ENCODE measurements at regions not wholly inside any gene's neighbourhood (a gene's known extent, or its start where the extent isn't known, plus 50 kb on each side); places are given as distances from the start of the nearest gene placed in this dataset.
"Not testable (repeated sequence)": the region's sequence is repeated elsewhere in the genome, so short reads cannot be mapped to it uniquely, and the experiment has no call there.

DNA sequence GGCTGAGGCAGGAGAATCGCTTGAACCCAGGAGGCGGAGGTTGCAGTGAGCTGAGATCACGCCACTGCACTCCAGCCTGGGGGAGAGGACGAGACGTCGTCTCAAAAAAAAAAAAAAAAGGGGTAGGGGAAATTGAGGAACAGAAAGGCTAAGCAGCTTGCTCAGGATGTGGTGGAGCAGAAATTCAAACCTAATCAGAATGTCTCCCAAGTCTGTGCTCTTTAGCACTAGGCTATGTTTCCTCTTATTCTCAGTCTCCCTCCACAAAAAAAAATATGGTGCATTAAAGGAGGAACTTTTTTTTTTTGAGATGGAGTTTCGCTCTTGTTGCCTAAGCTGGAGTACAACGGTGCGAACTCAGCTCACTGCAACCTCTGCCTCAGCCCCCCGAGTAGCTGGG is 114.2 kb downstream of the SLC16A1 start:
- TF ChIP-seq, protein P1, sequence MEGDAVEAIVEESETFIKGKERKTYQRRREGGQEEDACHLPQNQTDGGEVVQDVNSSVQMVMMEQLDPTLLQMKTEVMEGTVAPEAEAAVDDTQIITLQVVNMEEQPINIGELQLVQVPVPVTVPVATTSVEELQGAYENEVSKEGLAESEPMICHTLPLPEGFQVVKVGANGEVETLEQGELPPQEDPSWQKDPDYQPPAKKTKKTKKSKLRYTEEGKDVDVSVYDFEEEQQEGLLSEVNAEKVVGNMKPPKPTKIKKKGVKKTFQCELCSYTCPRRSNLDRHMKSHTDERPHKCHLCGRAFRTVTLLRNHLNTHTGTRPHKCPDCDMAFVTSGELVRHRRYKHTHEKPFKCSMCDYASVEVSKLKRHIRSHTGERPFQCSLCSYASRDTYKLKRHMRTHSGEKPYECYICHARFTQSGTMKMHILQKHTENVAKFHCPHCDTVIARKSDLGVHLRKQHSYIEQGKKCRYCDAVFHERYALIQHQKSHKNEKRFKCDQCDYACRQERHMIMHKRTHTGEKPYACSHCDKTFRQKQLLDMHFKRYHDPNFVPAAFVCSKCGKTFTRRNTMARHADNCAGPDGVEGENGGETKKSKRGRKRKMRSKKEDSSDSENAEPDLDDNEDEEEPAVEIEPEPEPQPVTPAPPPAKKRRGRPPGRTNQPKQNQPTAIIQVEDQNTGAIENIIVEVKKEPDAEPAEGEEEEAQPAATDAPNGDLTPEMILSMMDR (IDR thresholded peaks at IDR 0.05; ENCODE audit: low read depth, low read length), result no peak
- H3K4me3 ChIP-seq (replicated peaks in 1 of 2; ENCODE audit: low read depth in 2 of 2, low read length in 2 of 2), result no peak overlapping the region
- no peak for DNase-seq (ENCODE audit: low read depth in 2 of 2)

- TF ChIP-seq, protein P1 (IDR thresholded peaks at IDR 0.05; ENCODE audit: low read depth, low read length), result no peak
- H3K4me3 ChIP-seq (replicated peaks in 1 of 2; ENCODE audit: low read depth in 2 of 2, low read length in 2 of 2), result no peak overlapping the region
- peak in 1 of 2 donors; percentile 16 for DNase-seq (ENCODE audit: low read depth in 2 of 2)
These were observed 115.1 kb downstream of the SLC16A1 start for GRCh38 chr1:112840631-112841624.

- no peak for DNase-seq (ENCODE audit: low read depth in 2 of 2)
- TF ChIP-seq, protein P1 (IDR thresholded peaks at IDR 0.05; ENCODE audit: low read depth, low read length), result no peak
- H3K4me3 ChIP-seq (replicated peaks in 1 of 2; ENCODE audit: low read depth in 2 of 2, low read length in 2 of 2), result no peak overlapping the region
These were observed 119.4 kb downstream of the SLC16A1 start for GRCh38 chr1:112836642-112837041.

- TF ChIP-seq, protein P1 (IDR thresholded peaks at IDR 0.05; ENCODE audit: low read depth, low read length), result no peak
- DNase-seq (ENCODE audit: low read depth in 2 of 2), result no peak
- no peak overlapping the region for H3K4me3 ChIP-seq (replicated peaks in 1 of 2; ENCODE audit: low read depth in 2 of 2, low read length in 2 of 2)
These were observed 118.7 kb upstream of the PPM1J start for GRCh38 chr1:112833806-112834205.

GRCh38 chr1:112832259-112832658 is 117.1 kb upstream of the PPM1J start:
- DNase-seq (ENCODE audit: low read depth in 2 of 2), result not testable (repeated sequence)

DNA sequence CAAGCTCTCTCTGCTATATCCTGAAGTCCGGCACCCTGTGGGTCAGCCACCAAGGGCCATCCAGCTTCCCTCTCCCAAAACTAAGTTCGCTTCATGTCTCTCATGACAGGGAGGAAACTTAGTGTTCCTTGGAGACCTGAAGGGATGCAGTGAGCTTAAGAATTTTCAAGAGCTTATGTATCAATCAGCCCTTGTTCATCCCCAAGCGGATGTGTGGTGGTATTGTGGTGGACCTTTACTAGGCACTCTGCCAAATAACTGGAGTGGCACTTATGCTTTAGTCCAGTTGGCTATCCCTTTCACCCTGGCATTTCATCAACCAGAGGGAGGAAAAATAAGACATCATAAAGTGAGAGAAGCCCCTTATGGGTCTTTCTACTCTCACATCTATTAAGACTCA is 114.6 kb upstream of the PPM1J start:
- DNase-seq (ENCODE audit: low read depth in 2 of 2); H3K4me3 ChIP-seq (replicated peaks in 1 of 2; ENCODE audit: low read depth in 2 of 2, low read length in 2 of 2): not testable (repeated sequence)

More at GRCh38 chr1:112832259-112832658, 117.1 kb upstream of the PPM1J start:
- H3K4me3 ChIP-seq (replicated peaks in 1 of 2; ENCODE audit: low read depth in 2 of 2, low read length in 2 of 2), result not testable (repeated sequence)

DNA sequence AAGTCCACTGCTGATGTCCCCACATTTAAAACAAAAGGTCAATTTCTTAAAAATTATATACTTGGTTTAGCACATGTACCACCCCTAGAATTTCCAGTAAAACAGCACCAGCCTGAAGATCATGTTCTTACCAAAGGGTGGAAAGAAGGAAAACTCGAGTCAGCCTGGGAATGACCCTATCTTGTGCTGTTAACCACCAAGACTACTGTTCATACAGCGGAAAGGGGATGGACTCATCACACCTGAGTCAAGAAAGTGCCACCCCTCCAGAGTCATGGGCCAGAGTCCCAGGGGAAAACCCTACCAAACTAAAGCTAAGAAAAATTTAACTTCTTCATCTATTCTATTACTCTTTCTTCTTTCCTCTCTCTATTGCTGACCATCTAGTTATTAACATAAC is 113.6 kb upstream of the PPM1J start:
- no peak overlapping the region for H3K4me3 ChIP-seq (replicated peaks in 1 of 2; ENCODE audit: low read depth in 2 of 2, low read length in 2 of 2)
- TF ChIP-seq, protein P1 (IDR thresholded peaks at IDR 0.05; ENCODE audit: low read depth, low read length), result no peak
- DNase-seq (ENCODE audit: low read depth in 2 of 2), result no peak

- DNase-seq (ENCODE audit: low read depth in 2 of 2); H3K4me3 ChIP-seq (replicated peaks in 1 of 2; ENCODE audit: low read depth in 2 of 2, low read length in 2 of 2): not testable (repeated sequence)
These were observed 112.3 kb upstream of the PPM1J start for GRCh38 chr1:112827391-112827790.
